ENCODE measurements at regions not wholly inside any gene's neighbourhood (a gene's known extent, or its start where the extent isn't known, plus 50 kb on each side); places are given as distances from the start of the nearest gene placed in this dataset.
"Not testable (repeated sequence)": the region's sequence is repeated elsewhere in the genome, so short reads cannot be mapped to it uniquely, and the experiment has no call there.

GRCh38 chr1:145553795-145554194 lies 54.0 kb upstream of the GPR89A start:
- not testable (repeated sequence) for H3K27me3 ChIP-seq; H3K27ac ChIP-seq; H3K36me3 ChIP-seq; DNase-seq (ENCODE audit: low spot score in 2 of 2); H3K4me1 ChIP-seq; H3K9me3 ChIP-seq; H3K4me3 ChIP-seq

- Histone ChIP-seq H3K27ac (no peak overlapping the region), H3K36me3 (no peaks in the 10 kb centered on the region), H3K4me3 (no peak overlapping the region), H3K9me3 (no peaks in the 10 kb centered on the region), H3K4me1 (no peaks in the 10 kb centered on the region), H3K27me3 (peaks cover 3% of the 10 kb centered on the region)
- WGBS = 79% methylated on average over 2 of the region's 2 CpGs
- no peak for DNase-seq (ENCODE audit: low spot score in 2 of 2)
- TF ChIP-seq POLR2A (IDR thresholded peaks at IDR 0.05) (no peak), CTCF (IDR thresholded peaks at IDR 0.05) (no peak), POLR2AphosphoS5 (IDR thresholded peaks at IDR 0.05) (no peak), EP300 (IDR thresholded peaks at IDR 0.05) (no peak)
Observed at GRCh38 chr1:145545055-145545454, 62.7 kb upstream of the GPR89A start.

GRCh38 chr1:145541685-145542084 lies 66.1 kb upstream of the GPR89A start:
- not testable (repeated sequence) for H3K4me3 ChIP-seq; H3K9me3 ChIP-seq; H3K27ac ChIP-seq; DNase-seq (ENCODE audit: low spot score in 2 of 2); H3K27me3 ChIP-seq; H3K4me1 ChIP-seq; H3K36me3 ChIP-seq
- WGBS = 53% methylated on average over 3 of the region's 6 CpGs

GRCh38 chr1:145541246-145541645 lies 66.5 kb upstream of the GPR89A start:
- WGBS = 57% methylated on average over 9 of the region's 9 CpGs
- H3K9me3 ChIP-seq; H3K4me3 ChIP-seq; H3K36me3 ChIP-seq; DNase-seq (ENCODE audit: low spot score in 2 of 2); H3K4me1 ChIP-seq; H3K27ac ChIP-seq; H3K27me3 ChIP-seq: not testable (repeated sequence)

GRCh38 chr1:145538118-145538882 lies 69.5 kb upstream of the GPR89A start:
- H3K4me3 ChIP-seq; H3K9me3 ChIP-seq; H3K4me1 ChIP-seq; H3K27me3 ChIP-seq; H3K27ac ChIP-seq; DNase-seq (ENCODE audit: low spot score in 2 of 2); H3K36me3 ChIP-seq: not testable (repeated sequence)
- 65% methylated on average over 3 of the region's 3 CpGs for WGBS

- H3K27ac ChIP-seq; H3K9me3 ChIP-seq; H3K4me3 ChIP-seq; DNase-seq (ENCODE audit: low spot score in 2 of 2); H3K4me1 ChIP-seq; H3K36me3 ChIP-seq; H3K27me3 ChIP-seq: not testable (repeated sequence)
- WGBS = 82% methylated on average over 2 of the region's 2 CpGs
Observed at GRCh38 chr1:145537003-145537402, 70.8 kb upstream of the GPR89A start.

GRCh38 chr1:145535461-145535860 lies 72.3 kb upstream of the GPR89A start:
- not testable (repeated sequence) for H3K27ac ChIP-seq; H3K9me3 ChIP-seq; H3K36me3 ChIP-seq; H3K27me3 ChIP-seq; H3K4me1 ChIP-seq; DNase-seq (ENCODE audit: low spot score in 2 of 2); H3K4me3 ChIP-seq
- WGBS = 0% methylated on average over 2 of the region's 2 CpGs

GRCh38 chr1:145528068-145528564 lies 79.7 kb upstream of the GPR89A start:
- not testable (repeated sequence) for H3K9me3 ChIP-seq; H3K27ac ChIP-seq; H3K27me3 ChIP-seq; DNase-seq (ENCODE audit: low spot score in 2 of 2); H3K36me3 ChIP-seq; H3K4me1 ChIP-seq; H3K4me3 ChIP-seq
- WGBS = 39% methylated on average over 1 of the region's 1 CpG

- not testable (repeated sequence) for DNase-seq (ENCODE audit: low spot score in 2 of 2); H3K4me3 ChIP-seq; H3K27ac ChIP-seq; H3K4me1 ChIP-seq; H3K36me3 ChIP-seq; H3K9me3 ChIP-seq; H3K27me3 ChIP-seq
- WGBS = 81% methylated on average over 3 of the region's 3 CpGs
Observed at GRCh38 chr1:145520159-145520558, 87.6 kb upstream of the GPR89A start.

GRCh38 chr1:145519302-145519701 lies 88.5 kb upstream of the GPR89A start:
- 67% methylated on average over 3 of the region's 3 CpGs for WGBS
- not testable (repeated sequence) for H3K27me3 ChIP-seq; H3K36me3 ChIP-seq; H3K4me3 ChIP-seq; H3K9me3 ChIP-seq; H3K4me1 ChIP-seq; DNase-seq (ENCODE audit: low spot score in 2 of 2); H3K27ac ChIP-seq

GRCh38 chr1:145513017-145513416 lies 87.6 kb upstream of the NBPF20 start:
- H3K36me3 ChIP-seq; H3K9me3 ChIP-seq; H3K4me1 ChIP-seq; DNase-seq (ENCODE audit: low spot score in 2 of 2); H3K4me3 ChIP-seq; H3K27ac ChIP-seq; H3K27me3 ChIP-seq: not testable (repeated sequence)
- WGBS = no CpG with 5 or more reads among the region's 2 CpGs

- not testable (repeated sequence) for H3K4me1 ChIP-seq; H3K27ac ChIP-seq; DNase-seq (ENCODE audit: low spot score in 2 of 2); H3K9me3 ChIP-seq; H3K36me3 ChIP-seq; H3K4me3 ChIP-seq; H3K27me3 ChIP-seq
- no CpG with 5 or more reads among the region's 1 CpG for WGBS
Observed at GRCh38 chr1:145508053-145508452, 82.7 kb upstream of the NBPF20 start.

All from suprapubic skin (tissue), 4 donors.